ENCODE measurements at regions not wholly inside any gene's neighbourhood (a gene's known extent, or its start where the extent isn't known, plus 50 kb on each side); places are given as distances from the start of the nearest gene placed in this dataset.

DNA sequence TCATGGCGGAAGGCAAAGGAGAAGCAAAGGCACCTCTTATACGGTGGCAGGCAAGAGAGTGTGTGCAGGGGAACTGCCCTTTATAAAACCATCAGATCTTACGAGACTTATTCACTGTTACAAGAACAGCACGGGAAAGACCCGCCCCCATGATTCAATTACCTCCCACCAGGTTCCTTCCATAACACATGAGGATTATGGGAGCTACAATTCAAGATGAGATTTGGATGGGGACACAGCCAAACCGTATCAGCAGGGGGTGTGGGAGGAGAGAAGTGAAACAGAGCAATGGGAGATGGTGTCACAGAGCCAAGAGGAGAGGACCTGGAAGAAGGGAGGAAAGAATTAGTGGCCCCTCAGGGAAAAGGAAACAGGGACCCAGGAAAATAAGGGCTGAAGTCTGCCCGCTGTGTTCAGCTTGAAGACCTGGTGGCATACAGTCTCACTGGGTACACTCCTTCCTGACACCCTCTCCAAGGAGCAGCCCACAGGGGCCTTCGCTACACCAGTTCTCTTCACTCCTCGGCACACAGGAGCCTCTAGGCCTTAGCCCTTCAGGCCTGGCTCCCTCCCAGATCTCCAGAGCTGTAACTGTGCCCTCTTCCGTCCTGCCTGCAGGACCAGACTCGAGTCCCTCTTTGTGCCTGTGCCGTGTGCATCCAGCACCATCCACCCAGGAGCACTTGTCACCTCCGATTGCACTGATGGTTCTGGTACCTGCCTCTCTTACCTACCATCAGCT is 262.1 kb downstream of the EIPR1 start:
- Histone ChIP-seq H3K27ac (no peak overlapping the region), H3K27me3 (no peaks in the 10 kb centered on the region), H3K9me3 (no peaks in the 10 kb centered on the region), H3K4me1 (no peaks in the 10 kb centered on the region), H3K4me3 (no peak overlapping the region), H3K36me3 (no peaks in the 10 kb centered on the region), H3K9ac (ENCODE audit: low read depth in 2 of 2, low read length in 2 of 2) (no peak overlapping the region)
- intact Hi-C loops (cut with DNase I): no loop called here
- DNase-seq: no peak
- TF ChIP-seq, protein P1, sequence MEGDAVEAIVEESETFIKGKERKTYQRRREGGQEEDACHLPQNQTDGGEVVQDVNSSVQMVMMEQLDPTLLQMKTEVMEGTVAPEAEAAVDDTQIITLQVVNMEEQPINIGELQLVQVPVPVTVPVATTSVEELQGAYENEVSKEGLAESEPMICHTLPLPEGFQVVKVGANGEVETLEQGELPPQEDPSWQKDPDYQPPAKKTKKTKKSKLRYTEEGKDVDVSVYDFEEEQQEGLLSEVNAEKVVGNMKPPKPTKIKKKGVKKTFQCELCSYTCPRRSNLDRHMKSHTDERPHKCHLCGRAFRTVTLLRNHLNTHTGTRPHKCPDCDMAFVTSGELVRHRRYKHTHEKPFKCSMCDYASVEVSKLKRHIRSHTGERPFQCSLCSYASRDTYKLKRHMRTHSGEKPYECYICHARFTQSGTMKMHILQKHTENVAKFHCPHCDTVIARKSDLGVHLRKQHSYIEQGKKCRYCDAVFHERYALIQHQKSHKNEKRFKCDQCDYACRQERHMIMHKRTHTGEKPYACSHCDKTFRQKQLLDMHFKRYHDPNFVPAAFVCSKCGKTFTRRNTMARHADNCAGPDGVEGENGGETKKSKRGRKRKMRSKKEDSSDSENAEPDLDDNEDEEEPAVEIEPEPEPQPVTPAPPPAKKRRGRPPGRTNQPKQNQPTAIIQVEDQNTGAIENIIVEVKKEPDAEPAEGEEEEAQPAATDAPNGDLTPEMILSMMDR (IDR thresholded peaks at IDR 0.05): no peak

DNA sequence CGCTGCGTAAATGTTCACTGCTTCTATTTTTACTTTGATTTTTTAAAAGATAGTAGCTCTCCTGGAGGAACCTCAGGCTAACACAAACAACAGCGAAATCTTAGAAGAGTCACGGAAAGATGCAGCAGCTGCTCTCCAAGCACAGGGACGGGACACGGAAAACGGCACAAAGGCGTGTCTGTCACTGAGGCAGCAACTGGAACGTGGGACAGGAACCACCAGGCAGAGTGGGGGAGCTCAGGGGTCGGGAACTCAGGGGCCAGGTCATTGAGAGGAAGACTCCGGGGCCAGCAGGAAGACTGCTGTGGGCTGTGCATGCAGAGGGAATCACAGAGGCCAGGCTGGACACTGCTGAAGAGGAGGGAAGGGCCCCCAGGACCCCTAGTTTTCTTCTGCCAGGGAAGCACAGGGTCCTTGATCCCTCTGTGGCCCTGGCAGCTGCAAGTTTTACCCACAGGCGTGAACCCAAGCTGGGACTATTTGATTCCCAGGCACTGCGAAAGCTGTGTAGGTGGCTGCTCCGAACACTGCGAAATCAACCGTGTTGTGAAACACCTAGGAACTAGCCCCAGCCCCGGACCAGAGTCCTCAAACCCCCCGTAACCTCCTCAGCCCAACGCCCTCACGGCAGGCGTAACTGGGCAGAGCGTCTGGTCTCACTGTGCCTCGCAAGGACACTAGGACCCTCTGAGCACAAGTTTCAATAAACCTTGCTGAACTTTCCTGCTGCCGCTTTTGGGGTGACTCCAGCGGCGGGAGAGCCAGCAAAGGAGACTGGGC is 263.0 kb downstream of the EIPR1 start:
- peak; percentile 7 for DNase-seq

DNA sequence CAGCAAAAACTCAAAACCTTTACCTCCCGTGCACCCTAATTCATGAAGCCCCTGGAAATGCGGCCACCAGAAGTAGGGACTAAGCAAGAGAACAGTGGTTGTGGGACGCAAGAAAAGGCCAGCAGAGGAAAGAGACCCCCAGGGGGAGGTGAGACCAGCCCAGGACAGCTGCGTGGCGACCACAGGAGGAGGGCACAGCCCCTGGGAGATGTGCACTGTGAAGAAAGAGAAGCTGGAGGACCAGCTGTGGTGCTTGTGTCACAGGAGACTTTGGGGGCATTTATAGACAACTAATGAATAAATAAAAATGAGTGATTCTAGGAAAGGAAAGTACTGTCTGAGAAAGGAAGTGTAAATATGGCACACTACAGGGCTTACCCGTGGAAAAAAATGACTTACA is 263.8 kb downstream of the EIPR1 start:
- H3K27ac ChIP-seq: no peak overlapping the region
- H3K9ac ChIP-seq (ENCODE audit: low read depth in 2 of 2, low read length in 2 of 2): no peak overlapping the region
- no peaks in the 10 kb centered on the region for H3K36me3 ChIP-seq
- TF ChIP-seq, protein P1 (IDR thresholded peaks at IDR 0.05): no peak
- no peak overlapping the region for H3K4me3 ChIP-seq
- H3K9me3 ChIP-seq: no peaks in the 10 kb centered on the region
- no peaks in the 10 kb centered on the region for H3K27me3 ChIP-seq
- intact Hi-C loops (cut with DNase I): no loop called here
- DNase-seq: peak; percentile 5
- no peaks in the 10 kb centered on the region for H3K4me1 ChIP-seq

More for the DNA sequence above, 263.0 kb downstream of the EIPR1 start:
- H3K4me1 ChIP-seq: no peaks in the 10 kb centered on the region
- no peaks in the 10 kb centered on the region for H3K27me3 ChIP-seq
- no peaks in the 10 kb centered on the region for H3K9me3 ChIP-seq
- no peak overlapping the region for H3K4me3 ChIP-seq
- TF ChIP-seq, protein P1 (IDR thresholded peaks at IDR 0.05): no peak
- no peak overlapping the region for H3K9ac ChIP-seq (ENCODE audit: low read depth in 2 of 2, low read length in 2 of 2)
- intact Hi-C loops (cut with DNase I): no loop called here
- no peaks in the 10 kb centered on the region for H3K36me3 ChIP-seq
- no peak overlapping the region for H3K27ac ChIP-seq

DNA sequence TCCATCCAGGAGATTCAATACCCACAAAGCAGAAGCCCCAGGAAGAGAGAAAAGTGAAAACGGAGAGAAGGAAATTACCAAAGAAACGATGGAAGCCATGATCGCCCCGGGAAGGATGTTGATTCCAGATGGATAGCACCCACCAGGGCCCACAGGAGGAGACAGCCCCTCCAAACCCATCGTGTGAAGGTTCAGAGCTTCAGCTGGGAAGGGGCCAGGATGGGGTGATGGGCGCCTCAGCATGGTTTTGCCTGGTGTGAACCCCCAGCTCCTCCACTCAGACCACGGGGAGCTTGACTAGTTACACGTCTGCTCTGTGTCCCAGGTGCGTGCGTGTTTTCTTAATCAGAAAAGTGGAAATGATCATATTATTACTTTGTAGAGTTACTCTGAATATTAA is 264.5 kb downstream of the EIPR1 start:
- Histone ChIP-seq H3K9me3 (no peaks in the 10 kb centered on the region), H3K36me3 (no peaks in the 10 kb centered on the region), H3K4me3 (no peak overlapping the region), H3K27ac (no peak overlapping the region), H3K27me3 (no peaks in the 10 kb centered on the region), H3K9ac (ENCODE audit: low read depth in 2 of 2, low read length in 2 of 2) (no peak overlapping the region), H3K4me1 (no peaks in the 10 kb centered on the region)
- peak; percentile 10 for DNase-seq
- intact Hi-C loops (cut with DNase I): no loop called here
- TF ChIP-seq, protein P1 (IDR thresholded peaks at IDR 0.05): no peak

DNA sequence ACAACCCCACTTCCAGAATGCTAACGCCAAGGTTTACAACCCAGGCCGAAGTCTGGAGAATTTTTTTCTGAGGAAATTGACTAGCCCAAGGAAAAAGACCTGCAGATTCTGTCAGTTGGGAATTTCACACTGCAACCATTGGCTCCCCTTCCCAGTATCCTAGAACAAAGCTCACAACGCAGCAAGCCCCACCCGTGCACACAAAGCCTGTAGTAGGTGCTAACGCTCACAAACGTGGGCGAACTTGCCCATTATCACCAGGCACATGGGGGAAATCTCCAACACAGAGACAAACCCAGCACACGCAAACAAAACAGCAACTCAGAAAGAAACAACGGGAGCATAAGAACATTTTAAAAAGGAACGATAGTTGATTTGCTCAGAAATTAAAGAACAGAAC is 265.1 kb downstream of the EIPR1 start:
- no peaks in the 10 kb centered on the region for H3K27me3 ChIP-seq
- no peaks in the 10 kb centered on the region for H3K4me1 ChIP-seq
- no peaks in the 10 kb centered on the region for H3K9me3 ChIP-seq
- TF ChIP-seq, protein P1 (IDR thresholded peaks at IDR 0.05): no peak
- no peaks in the 10 kb centered on the region for H3K36me3 ChIP-seq
- intact Hi-C loops (cut with DNase I): no loop called here
- no peak overlapping the region for H3K4me3 ChIP-seq
- no peak overlapping the region for H3K27ac ChIP-seq
- DNase-seq: no peak
- H3K9ac ChIP-seq (ENCODE audit: low read depth in 2 of 2, low read length in 2 of 2): no peak overlapping the region

Measured in colonic mucosa (tissue), 4 donors.